ENCODE measurements at regions not wholly inside any gene's neighbourhood (a gene's known extent, or its start where the extent isn't known, plus 50 kb on each side); places are given as distances from the start of the nearest gene placed in this dataset.

DNA sequence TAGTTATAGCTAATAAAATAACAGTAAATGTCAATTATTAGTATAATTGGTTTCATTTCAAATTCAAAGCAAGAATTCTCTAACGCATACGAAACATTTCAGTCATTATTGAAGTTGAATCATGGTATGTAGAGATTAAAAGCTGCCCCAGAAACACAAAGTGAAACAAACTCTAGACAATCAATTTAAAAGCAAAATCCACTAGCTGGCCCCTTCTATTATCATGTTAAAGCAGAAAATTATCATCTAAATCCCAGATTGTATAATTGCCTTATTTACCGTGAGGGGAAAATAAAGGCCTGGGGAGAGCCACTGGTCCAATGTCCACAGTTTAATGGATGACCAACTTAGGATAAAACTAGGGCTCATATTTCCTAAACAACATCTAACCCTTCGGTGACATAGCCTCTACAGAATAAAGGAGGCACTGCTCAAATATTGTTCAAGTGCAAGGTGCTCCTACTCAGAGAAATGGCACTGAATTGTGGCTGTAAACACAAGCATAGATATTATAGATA, 110.9 kb upstream of the THRB start:
- H3K4me1 ChIP-seq (ENCODE audit: low read length): no peaks in the 10 kb centered on the region
- no peaks in the 10 kb centered on the region for H3K9me3 ChIP-seq (replicated peaks; ENCODE audit: insufficient read depth, low read length)
- no peaks in the 10 kb centered on the region for H4K20me1 ChIP-seq (ENCODE audit: insufficient read depth, low read length)
- H3K9ac ChIP-seq (ENCODE audit: low read length): no peak overlapping the region
- no peak overlapping the region for H3K4me3 ChIP-seq (ENCODE audit: low read length)
- no peaks in the 10 kb centered on the region for H3K36me3 ChIP-seq (replicated peaks; ENCODE audit: insufficient read depth, low read length)
- H3K9me2 ChIP-seq (replicated peaks; ENCODE audit: insufficient read depth, low read length): no peaks in the 10 kb centered on the region
- H3K79me2 ChIP-seq (ENCODE audit: low read length): no peaks in the 10 kb centered on the region
- DNase-seq: no peak
- TF ChIP-seq, protein P1, sequence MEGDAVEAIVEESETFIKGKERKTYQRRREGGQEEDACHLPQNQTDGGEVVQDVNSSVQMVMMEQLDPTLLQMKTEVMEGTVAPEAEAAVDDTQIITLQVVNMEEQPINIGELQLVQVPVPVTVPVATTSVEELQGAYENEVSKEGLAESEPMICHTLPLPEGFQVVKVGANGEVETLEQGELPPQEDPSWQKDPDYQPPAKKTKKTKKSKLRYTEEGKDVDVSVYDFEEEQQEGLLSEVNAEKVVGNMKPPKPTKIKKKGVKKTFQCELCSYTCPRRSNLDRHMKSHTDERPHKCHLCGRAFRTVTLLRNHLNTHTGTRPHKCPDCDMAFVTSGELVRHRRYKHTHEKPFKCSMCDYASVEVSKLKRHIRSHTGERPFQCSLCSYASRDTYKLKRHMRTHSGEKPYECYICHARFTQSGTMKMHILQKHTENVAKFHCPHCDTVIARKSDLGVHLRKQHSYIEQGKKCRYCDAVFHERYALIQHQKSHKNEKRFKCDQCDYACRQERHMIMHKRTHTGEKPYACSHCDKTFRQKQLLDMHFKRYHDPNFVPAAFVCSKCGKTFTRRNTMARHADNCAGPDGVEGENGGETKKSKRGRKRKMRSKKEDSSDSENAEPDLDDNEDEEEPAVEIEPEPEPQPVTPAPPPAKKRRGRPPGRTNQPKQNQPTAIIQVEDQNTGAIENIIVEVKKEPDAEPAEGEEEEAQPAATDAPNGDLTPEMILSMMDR (IDR thresholded peaks at IDR 0.05; ENCODE audit: low read length): no peak
- no peak for TF ChIP-seq EZH2phosphoT487 (IDR thresholded peaks at IDR 0.05; ENCODE audit: low read length)
- no peak for TF ChIP-seq EZH2 (optimal IDR thresholded peaks at IDR 0.05; ENCODE audit: low read depth, low read length)
- no peaks in the 10 kb centered on the region for H3K27me3 ChIP-seq (replicated peaks; ENCODE audit: insufficient read depth, low read length)
- no peak overlapping the region for H2AFZ ChIP-seq (ENCODE audit: low read length)
- no peaks in the 10 kb centered on the region for H3F3A ChIP-seq (ENCODE audit: insufficient read depth, low read length)
- H3K27ac ChIP-seq (ENCODE audit: low read length): no peak overlapping the region
- H3K4me2 ChIP-seq (ENCODE audit: low read depth, low read length): no peak overlapping the region

DNA sequence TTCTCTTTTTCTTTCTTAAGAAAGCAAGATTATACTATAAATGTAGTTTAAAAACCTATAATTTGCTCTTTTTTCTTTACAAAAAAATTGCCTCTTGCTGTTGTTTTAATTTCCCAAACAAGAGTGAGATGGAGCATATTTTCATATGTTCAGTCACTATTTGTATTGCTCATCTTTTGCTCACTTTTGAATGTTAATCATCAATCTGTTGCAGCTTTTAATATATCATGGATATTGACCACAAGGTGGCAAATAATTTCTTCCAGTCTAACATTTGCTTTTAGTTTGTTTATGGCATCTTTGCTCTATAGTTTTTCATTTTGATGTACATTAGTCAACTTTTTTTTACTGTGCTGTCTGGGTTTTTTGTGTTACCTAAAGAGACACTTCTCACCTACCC, 112.6 kb upstream of the THRB start:
- no peaks in the 10 kb centered on the region for H3F3A ChIP-seq (ENCODE audit: insufficient read depth, low read length)

DNA sequence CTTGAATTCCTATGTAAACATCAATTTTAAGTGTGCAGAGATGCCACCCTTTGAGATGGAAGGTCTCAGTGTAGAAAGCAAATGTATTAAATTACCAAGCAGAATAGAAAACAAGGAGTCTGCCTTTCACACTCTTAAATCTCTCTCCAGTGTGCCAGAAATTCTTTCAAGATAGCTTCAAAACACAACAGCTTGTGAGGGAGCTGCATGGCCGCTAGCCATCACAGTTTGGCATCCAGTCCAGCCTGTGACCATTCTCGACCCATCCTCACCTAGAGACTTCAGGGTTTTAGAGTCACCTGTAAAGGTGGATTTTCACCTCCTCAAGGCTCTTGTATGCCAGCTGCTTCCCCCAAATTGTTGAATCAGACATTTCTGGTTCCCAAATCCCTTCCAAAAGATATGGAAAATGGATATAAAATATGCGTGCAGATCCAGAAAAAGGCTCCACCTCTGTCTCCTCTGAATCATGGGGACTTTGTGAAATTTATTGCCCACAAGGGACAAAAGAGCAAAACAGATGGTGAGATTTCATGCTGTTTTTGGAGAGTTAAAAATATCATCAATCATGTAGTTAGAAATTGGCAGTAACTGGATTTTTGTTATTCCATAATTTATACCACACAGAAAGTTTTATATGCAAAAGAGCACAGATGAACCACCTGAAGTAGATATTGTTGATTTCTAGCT, 114.2 kb upstream of the THRB start:
- Histone ChIP-seq H3K4me3 (ENCODE audit: low read length) (no peak overlapping the region), H3F3A (ENCODE audit: insufficient read depth, low read length) (no peaks in the 10 kb centered on the region), H3K9me2 (replicated peaks; ENCODE audit: insufficient read depth, low read length) (no peaks in the 10 kb centered on the region), H3K9me3 (replicated peaks; ENCODE audit: insufficient read depth, low read length) (no peaks in the 10 kb centered on the region), H3K36me3 (replicated peaks; ENCODE audit: insufficient read depth, low read length) (no peaks in the 10 kb centered on the region), H3K27ac (ENCODE audit: low read length) (no peak overlapping the region), H3K9ac (ENCODE audit: low read length) (no peak overlapping the region), H2AFZ (ENCODE audit: low read length) (no peak overlapping the region), H3K27me3 (replicated peaks; ENCODE audit: insufficient read depth, low read length) (no peaks in the 10 kb centered on the region), H3K4me2 (ENCODE audit: low read depth, low read length) (no peak overlapping the region), H3K79me2 (ENCODE audit: low read length) (no peaks in the 10 kb centered on the region), H3K4me1 (ENCODE audit: low read length) (no peaks in the 10 kb centered on the region), H4K20me1 (ENCODE audit: insufficient read depth, low read length) (no peaks in the 10 kb centered on the region)
- no peak for DNase-seq
- TF ChIP-seq, protein P1 (IDR thresholded peaks at IDR 0.05; ENCODE audit: low read length): no peak
- TF ChIP-seq EZH2 (optimal IDR thresholded peaks at IDR 0.05; ENCODE audit: low read depth, low read length) (no peak), EZH2phosphoT487 (IDR thresholded peaks at IDR 0.05; ENCODE audit: low read length) (no peak)

More for the DNA sequence above, 112.6 kb upstream of the THRB start:
- no peak for DNase-seq
- no peak overlapping the region for H3K9ac ChIP-seq (ENCODE audit: low read length)
- H3K9me2 ChIP-seq (replicated peaks; ENCODE audit: insufficient read depth, low read length): no peaks in the 10 kb centered on the region
- no peak overlapping the region for H3K4me2 ChIP-seq (ENCODE audit: low read depth, low read length)
- H3K4me3 ChIP-seq (ENCODE audit: low read length): no peak overlapping the region
- no peak for TF ChIP-seq EZH2phosphoT487 (IDR thresholded peaks at IDR 0.05; ENCODE audit: low read length)
- TF ChIP-seq, protein P1 (IDR thresholded peaks at IDR 0.05; ENCODE audit: low read length): no peak
- no peak for TF ChIP-seq EZH2 (optimal IDR thresholded peaks at IDR 0.05; ENCODE audit: low read depth, low read length)
- H3K9me3 ChIP-seq (replicated peaks; ENCODE audit: insufficient read depth, low read length): no peaks in the 10 kb centered on the region
- no peak overlapping the region for H2AFZ ChIP-seq (ENCODE audit: low read length)
- no peaks in the 10 kb centered on the region for H3K36me3 ChIP-seq (replicated peaks; ENCODE audit: insufficient read depth, low read length)
- H4K20me1 ChIP-seq (ENCODE audit: insufficient read depth, low read length): no peaks in the 10 kb centered on the region
- H3K27ac ChIP-seq (ENCODE audit: low read length): no peak overlapping the region
- H3K4me1 ChIP-seq (ENCODE audit: low read length): no peaks in the 10 kb centered on the region
- H3K27me3 ChIP-seq (replicated peaks; ENCODE audit: insufficient read depth, low read length): no peaks in the 10 kb centered on the region
- no peaks in the 10 kb centered on the region for H3K79me2 ChIP-seq (ENCODE audit: low read length)
